D721Med (cell line): ENCODE measurements at regions not wholly inside any gene's neighbourhood (a gene's known extent, or its start where the extent isn't known, plus 50 kb on each side); places are given as distances from the start of the nearest gene placed in this dataset.

ENCODE experiments used
- DNase-seq: peaks from one replicate; pipeline ENCODE4 v3.0.0; 2011; ENCODE audit warnings: low spot score; ENCODE audit not compliant: insufficient read length
- FAIRE-seq: peaks from 2 replicates; lab custom pipeline; 2011; peaks lifted over from hg19 to GRCh38; lab: Jason Lieb, UNC
- CTCF ChIP-seq: IDR thresholded peaks from 2 replicates; pipeline ENCODE4 v1.5.1; 2012; ENCODE audit warnings: mild to moderate bottlenecking, control low read depth; ENCODE audit not compliant: insufficient read depth; ENCODE audit errors: missing control alignments

GRCh38 chr5:57626703-57627102, 144.1 kb upstream of the ACTBL2 start:
- TF ChIP-seq CTCF = no peak
- FAIRE-seq (no peak), DNase-seq (no peak)

- TF ChIP-seq CTCF = no peak
- DNase-seq (no peak), FAIRE-seq (no peak)
These were observed 139.0 kb upstream of the ACTBL2 start for GRCh38 chr5:57621624-57622023.

- FAIRE-seq (no peak), DNase-seq (no peak)
- TF ChIP-seq CTCF = no peak
These were observed 136.3 kb upstream of the ACTBL2 start for GRCh38 chr5:57618767-57619381.

- FAIRE-seq (no peak), DNase-seq (no peak)
- TF ChIP-seq CTCF = no peak
These were observed 131.1 kb upstream of the ACTBL2 start for GRCh38 chr5:57613741-57614140.

GRCh38 chr5:57611177-57611576, 128.6 kb upstream of the ACTBL2 start:
- no peak for TF ChIP-seq CTCF
- FAIRE-seq (no peak), DNase-seq (no peak)

GRCh38 chr5:57608542-57608941, 125.9 kb upstream of the ACTBL2 start:
- no peak for FAIRE-seq

More at GRCh38 chr5:57608542-57608941, 125.9 kb upstream of the ACTBL2 start:
- no peak for TF ChIP-seq CTCF
- DNase-seq = no peak
